Kidney epithelial cell (primary cell): ENCODE measurements at regions not wholly inside any gene's neighbourhood (a gene's known extent, or its start where the extent isn't known, plus 50 kb on each side); places are given as distances from the start of the nearest gene placed in this dataset.

Experiments
- DNase-seq: peaks from one replicate; pipeline ENCODE4 v3.0.0-alpha.2; 2010; ENCODE audit warnings: low read depth
- H3K27me3 ChIP-seq: 2 replicates; pipeline ENCODE4 v1.6.0; 2011; ENCODE audit warnings: low read length; ENCODE audit not compliant: control insufficient read depth, insufficient read depth
- H3K36me3 ChIP-seq: 2 replicates; pipeline ENCODE4 v1.5.1; 2011; ENCODE audit warnings: low read length; ENCODE audit not compliant: control insufficient read depth, insufficient read depth
- H3K4me3 ChIP-seq: 2 replicates; pipeline ENCODE4 v1.5.1; 2011; ENCODE audit warnings: low read depth, mild to moderate bottlenecking, control low read depth, low read length
- TF ChIP-seq, protein P1 (sequence below): IDR thresholded peaks from 2 replicates; pipeline ENCODE4 v1.5.1; 2011; ENCODE audit warnings: mild to moderate bottlenecking, moderate library complexity, low read length, control low read depth, inconsistent platforms; ENCODE audit not compliant: insufficient read depth, poor library complexity, severe bottlenecking

GRCh38 chr18:6553234-6553900, 138.7 kb upstream of the L3MBTL4 start:
- Histone ChIP-seq H3K27me3 (peaks cover 2% of the 10 kb centered on the region), H3K4me3 (no peak overlapping the region), H3K36me3 (no peaks in the 10 kb centered on the region)
- DNase-seq = no peak
- TF ChIP-seq, protein P1, sequence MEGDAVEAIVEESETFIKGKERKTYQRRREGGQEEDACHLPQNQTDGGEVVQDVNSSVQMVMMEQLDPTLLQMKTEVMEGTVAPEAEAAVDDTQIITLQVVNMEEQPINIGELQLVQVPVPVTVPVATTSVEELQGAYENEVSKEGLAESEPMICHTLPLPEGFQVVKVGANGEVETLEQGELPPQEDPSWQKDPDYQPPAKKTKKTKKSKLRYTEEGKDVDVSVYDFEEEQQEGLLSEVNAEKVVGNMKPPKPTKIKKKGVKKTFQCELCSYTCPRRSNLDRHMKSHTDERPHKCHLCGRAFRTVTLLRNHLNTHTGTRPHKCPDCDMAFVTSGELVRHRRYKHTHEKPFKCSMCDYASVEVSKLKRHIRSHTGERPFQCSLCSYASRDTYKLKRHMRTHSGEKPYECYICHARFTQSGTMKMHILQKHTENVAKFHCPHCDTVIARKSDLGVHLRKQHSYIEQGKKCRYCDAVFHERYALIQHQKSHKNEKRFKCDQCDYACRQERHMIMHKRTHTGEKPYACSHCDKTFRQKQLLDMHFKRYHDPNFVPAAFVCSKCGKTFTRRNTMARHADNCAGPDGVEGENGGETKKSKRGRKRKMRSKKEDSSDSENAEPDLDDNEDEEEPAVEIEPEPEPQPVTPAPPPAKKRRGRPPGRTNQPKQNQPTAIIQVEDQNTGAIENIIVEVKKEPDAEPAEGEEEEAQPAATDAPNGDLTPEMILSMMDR = no peak

GRCh38 chr18:6557057-6557769, 142.5 kb upstream of the L3MBTL4 start:
- DNase-seq = no peak
- TF ChIP-seq, protein P1 = no peak
- Histone ChIP-seq H3K27me3 (peaks cover 2% of the 10 kb centered on the region), H3K36me3 (no peaks in the 10 kb centered on the region), H3K4me3 (no peak overlapping the region)

- TF ChIP-seq, protein P1 = no peak
- DNase-seq = no peak
- H3K4me3 ChIP-seq = no peak overlapping the region
- no peaks in the 10 kb centered on the region for H3K36me3 ChIP-seq
- peaks cover 2% of the 10 kb centered on the region for H3K27me3 ChIP-seq
Observed at GRCh38 chr18:6557770-6558248, 143.1 kb upstream of the L3MBTL4 start.

- TF ChIP-seq, protein P1 = no peak
Observed at GRCh38 chr18:6558446-6559156, 143.9 kb upstream of the L3MBTL4 start.

DNA sequence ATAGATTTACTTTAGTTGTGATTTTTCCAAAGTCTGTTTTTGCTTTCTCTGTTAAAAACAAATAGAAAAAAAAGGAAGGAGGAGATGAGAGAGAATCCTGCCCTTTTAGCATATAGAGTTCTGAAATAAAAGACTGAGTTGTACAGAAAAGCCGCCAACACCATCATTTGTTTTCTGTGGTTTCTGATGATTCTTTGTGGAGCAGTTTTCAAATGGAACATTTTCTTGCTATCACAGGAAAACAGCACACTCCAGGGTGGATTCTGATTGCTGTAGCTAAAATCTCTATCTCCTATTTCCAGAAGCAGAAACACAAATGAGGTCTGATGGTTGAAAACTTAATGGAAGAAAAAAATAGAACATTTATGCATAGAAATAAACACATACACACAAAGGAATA, 144.6 kb upstream of the L3MBTL4 start:
- Histone ChIP-seq H3K4me3 (no peak overlapping the region), H3K27me3 (peaks cover 2% of the 10 kb centered on the region), H3K36me3 (no peaks in the 10 kb centered on the region)
- TF ChIP-seq, protein P1 = no peak
- DNase-seq = no peak

More at GRCh38 chr18:6558446-6559156, 143.9 kb upstream of the L3MBTL4 start:
- peaks cover 2% of the 10 kb centered on the region for H3K27me3 ChIP-seq
- H3K36me3 ChIP-seq = no peaks in the 10 kb centered on the region
- DNase-seq = no peak
- no peak overlapping the region for H3K4me3 ChIP-seq
